Thyroid gland (tissue), 4 donors: ENCODE measurements at regions not wholly inside any gene's neighbourhood (a gene's known extent, or its start where the extent isn't known, plus 50 kb on each side); places are given as distances from the start of the nearest gene placed in this dataset.

ENCODE experiments used
- DNase-seq, 2 donors: peaks; one replicate each; pipeline ENCODE4 v3.0.0-alpha.2; 2019
- H3K27ac ChIP-seq, 3 donors: fragments of 200-600 bp; sonication (generic); 1 replicate in 2 of 3; 2 replicates in 1 of 3; pipeline ENCODE4 v1.5.1; 2016 to 2019; ENCODE audit warnings: mild to moderate bottlenecking in 1 of 3, moderate library complexity in 1 of 3
- H3K27me3 ChIP-seq: fragments of 200-600 bp; sonication (generic); one replicate; pipeline ENCODE4 v1.5.1; 2019
- H3K36me3 ChIP-seq, 2 donors: fragments of 200-600 bp; sonication (generic); one replicate each; pipeline ENCODE4 v1.5.1; 2016 to 2019
- H3K4me1 ChIP-seq, 2 donors: fragments of 200-600 bp; sonication (generic); one replicate each; pipeline ENCODE4 v1.5.1; 2017 to 2019
- H3K4me3 ChIP-seq, 3 donors: fragments of 200-600 bp; sonication (generic); replicated peaks in 1 of 3; 1 replicate in 2 of 3; 2 replicates in 1 of 3; pipeline ENCODE4 v1.5.1; 2016; ENCODE audit warnings: mild to moderate bottlenecking in 1 of 3
- H3K9me3 ChIP-seq: fragments of 200-600 bp; sonication (generic); one replicate; pipeline ENCODE4 v1.5.1; 2017
- CTCF ChIP-seq, 6 experiments: fragments of 200-600 bp in 3 of 6; fragments of 450-650 bp in 3 of 6; sonication (generic) in 3 of 6; IDR thresholded peaks; one replicate each; pipeline ENCODE4 v1.5.1; 2016 to 2019; ENCODE audit warnings: antibody characterized with exemption in 6 of 6, mild to moderate bottlenecking in 2 of 6, inconsistent platforms in 1 of 6, moderate library complexity in 1 of 6
- POLR2A ChIP-seq, 2 donors: fragments of 450-650 bp; IDR thresholded peaks; one replicate each; pipeline ENCODE4 v1.6.1; 2017; ENCODE audit warnings: antibody characterized with exemption in 2 of 2, mild to moderate bottlenecking in 2 of 2, moderate library complexity in 1 of 2
- WGBS, 2 donors: methylation state at CpG; one replicate each; pipeline ENCODE4 v1.1.5; 2017; 5-methylcytosine and 5-hydroxymethylcytosine counted together
- intact Hi-C: fragments of 100-400 bp; cut with DNase I; formaldehyde crosslinking; loops from one replicate; pipeline ENCODE4 v1.15.1; 2023

- DNase-seq = no peak
- TF ChIP-seq POLR2A (IDR thresholded peaks at IDR 0.05) (no peak), CTCF (IDR thresholded peaks at IDR 0.05) (no peak)
- intact Hi-C loops = no loop called here
- H3K4me3 ChIP-seq = no peak overlapping the region
- H3K27me3 ChIP-seq = no peaks in the 10 kb centered on the region
- no peaks in the 10 kb centered on the region for H3K36me3 ChIP-seq
- no peaks in the 10 kb centered on the region for H3K9me3 ChIP-seq
- 85 to 93% methylated on average over 7 of the region's 7 CpGs for WGBS, 2 donors
- no peaks in the 10 kb centered on the region for H3K4me1 ChIP-seq
- H3K27ac ChIP-seq = no peak overlapping the region
Observed at GRCh38 chr13:22175815-22176214, 504.9 kb downstream of the FGF9 start.

GRCh38 chr13:22176968-22177520 is 506.2 kb downstream of the FGF9 start:
- 65 to 77% methylated on average over 4 of the region's 4 CpGs for WGBS, 2 donors
- Histone ChIP-seq H3K4me1 (no peaks in the 10 kb centered on the region), H3K36me3 (no peaks in the 10 kb centered on the region), H3K27me3 (no peaks in the 10 kb centered on the region), H3K27ac (no peak overlapping the region), H3K4me3 (no peak overlapping the region), H3K9me3 (no peaks in the 10 kb centered on the region)
- TF ChIP-seq CTCF (IDR thresholded peaks at IDR 0.05) = no peak
- no peak for TF ChIP-seq POLR2A (IDR thresholded peaks at IDR 0.05)
- no peak for DNase-seq
- intact Hi-C loops = no loop called here

- no peak overlapping the region for H3K27ac ChIP-seq
- TF ChIP-seq CTCF (IDR thresholded peaks at IDR 0.05) (no peak), POLR2A (IDR thresholded peaks at IDR 0.05) (no peak)
- no peaks in the 10 kb centered on the region for H3K27me3 ChIP-seq
- WGBS, 2 donors = 95 to 97% methylated on average over 2 of the region's 2 CpGs
- no peak for DNase-seq
- H3K36me3 ChIP-seq = no peaks in the 10 kb centered on the region
- intact Hi-C loops = no loop called here
- no peaks in the 10 kb centered on the region for H3K9me3 ChIP-seq
- no peaks in the 10 kb centered on the region for H3K4me1 ChIP-seq
- no peak overlapping the region for H3K4me3 ChIP-seq
Observed at GRCh38 chr13:22178878-22179277, 508.0 kb downstream of the FGF9 start.

- H3K36me3 ChIP-seq = no peaks in the 10 kb centered on the region
- H3K4me3 ChIP-seq = no peak overlapping the region
- H3K4me1 ChIP-seq = no peaks in the 10 kb centered on the region
- no peak for DNase-seq
- H3K27ac ChIP-seq = no peak overlapping the region
- WGBS, 2 donors = 44 to 47% methylated on average over 2 of the region's 2 CpGs
- TF ChIP-seq CTCF (IDR thresholded peaks at IDR 0.05) (no peak), POLR2A (IDR thresholded peaks at IDR 0.05) (no peak)
- H3K9me3 ChIP-seq = no peaks in the 10 kb centered on the region
- intact Hi-C loops = no loop called here
- H3K27me3 ChIP-seq = no peaks in the 10 kb centered on the region
Observed at GRCh38 chr13:22187329-22187728, 516.5 kb downstream of the FGF9 start.

- DNase-seq = peak in 1 of 2 donors; percentile 3
- 58 to 69% methylated on average over 8 of the region's 8 CpGs for WGBS, 2 donors
Observed at GRCh38 chr13:22189176-22190048, 518.5 kb downstream of the FGF9 start.

More at GRCh38 chr13:22189176-22190048, 518.5 kb downstream of the FGF9 start:
- H3K27me3 ChIP-seq = no peaks in the 10 kb centered on the region
- H3K27ac ChIP-seq = no peak overlapping the region
- H3K4me1 ChIP-seq = no peaks in the 10 kb centered on the region
- no peak for TF ChIP-seq CTCF (IDR thresholded peaks at IDR 0.05)
- no peak for TF ChIP-seq POLR2A (IDR thresholded peaks at IDR 0.05)
- H3K4me3 ChIP-seq = no peak overlapping the region
- no peaks in the 10 kb centered on the region for H3K36me3 ChIP-seq
- H3K9me3 ChIP-seq = no peaks in the 10 kb centered on the region
- intact Hi-C loops = no loop called here
